ENCODE measurements at regions not wholly inside any gene's neighbourhood (a gene's known extent, or its start where the extent isn't known, plus 50 kb on each side); places are given as distances from the start of the nearest gene placed in this dataset.
A peak's percentile ranks its signal among the peaks of the same experiment; 100 is the strongest.

- Histone ChIP-seq H3K36me3 (ENCODE audit: control insufficient read depth, insufficient read depth, low read length) (no peaks in the 10 kb centered on the region), H3K27me3 (ENCODE audit: control insufficient read depth, insufficient read depth, low read length) (no peaks in the 10 kb centered on the region), H3K4me3 (ENCODE audit: low read depth, low read length) (peak overlapping the region; percentile 41)
- no peak for DNase-seq (ENCODE audit: low read depth)
- TF ChIP-seq CTCF (IDR thresholded peaks at IDR 0.05; ENCODE audit: insufficient read depth, low read length, poor library complexity, severe bottlenecking) = no peak
Observed at GRCh38 chr3:159840703-159841299, 147.8 kb upstream of the IL12A start.

GRCh38 chr3:159841766-159842165 is 146.9 kb upstream of the IL12A start:
- no peaks in the 10 kb centered on the region for H3K36me3 ChIP-seq (ENCODE audit: control insufficient read depth, insufficient read depth, low read length)
- no peak for DNase-seq (ENCODE audit: low read depth)
- H3K4me3 ChIP-seq (ENCODE audit: low read depth, low read length) = no peak overlapping the region
- no peak for TF ChIP-seq CTCF (IDR thresholded peaks at IDR 0.05; ENCODE audit: insufficient read depth, low read length, poor library complexity, severe bottlenecking)
- no peaks in the 10 kb centered on the region for H3K27me3 ChIP-seq (ENCODE audit: control insufficient read depth, insufficient read depth, low read length)

- H3K27me3 ChIP-seq (ENCODE audit: control insufficient read depth, insufficient read depth, low read length) = no peaks in the 10 kb centered on the region
- H3K4me3 ChIP-seq (ENCODE audit: low read depth, low read length) = no peak overlapping the region
- no peaks in the 10 kb centered on the region for H3K36me3 ChIP-seq (ENCODE audit: control insufficient read depth, insufficient read depth, low read length)
- no peak for DNase-seq (ENCODE audit: low read depth)
- no peak for TF ChIP-seq CTCF (IDR thresholded peaks at IDR 0.05; ENCODE audit: insufficient read depth, low read length, poor library complexity, severe bottlenecking)
Observed at GRCh38 chr3:159843840-159844730, 144.6 kb upstream of the IL12A start.

- no peak for TF ChIP-seq CTCF (IDR thresholded peaks at IDR 0.05; ENCODE audit: insufficient read depth, low read length, poor library complexity, severe bottlenecking)
- Histone ChIP-seq H3K36me3 (ENCODE audit: control insufficient read depth, insufficient read depth, low read length) (no peaks in the 10 kb centered on the region), H3K4me3 (ENCODE audit: low read depth, low read length) (no peak overlapping the region), H3K27me3 (ENCODE audit: control insufficient read depth, insufficient read depth, low read length) (no peaks in the 10 kb centered on the region)
- no peak for DNase-seq (ENCODE audit: low read depth)
Observed at GRCh38 chr3:159844801-159845261, 143.8 kb upstream of the IL12A start.

GRCh38 chr3:159845737-159846136 is 142.9 kb upstream of the IL12A start:
- DNase-seq (ENCODE audit: low read depth) = no peak
- no peaks in the 10 kb centered on the region for H3K36me3 ChIP-seq (ENCODE audit: control insufficient read depth, insufficient read depth, low read length)
- no peaks in the 10 kb centered on the region for H3K27me3 ChIP-seq (ENCODE audit: control insufficient read depth, insufficient read depth, low read length)
- TF ChIP-seq CTCF (IDR thresholded peaks at IDR 0.05; ENCODE audit: insufficient read depth, low read length, poor library complexity, severe bottlenecking) = no peak
- no peak overlapping the region for H3K4me3 ChIP-seq (ENCODE audit: low read depth, low read length)
